ENCODE measurements at regions not wholly inside any gene's neighbourhood (a gene's known extent, or its start where the extent isn't known, plus 50 kb on each side); places are given as distances from the start of the nearest gene placed in this dataset.

GRCh38 chr6:112833581-112834131 lies 486.5 kb downstream of the RFPL4B start:
- DNase-seq (ENCODE audit: low read depth), result no peak
- no peak overlapping the region for H3K4me3 ChIP-seq (ENCODE audit: low read depth, low read length)
- TF ChIP-seq CTCF (IDR thresholded peaks at IDR 0.05; ENCODE audit: insufficient read depth, low read depth, low read length, missing control alignments), result no peak

- TF ChIP-seq CTCF (IDR thresholded peaks at IDR 0.05; ENCODE audit: insufficient read depth, low read depth, low read length, missing control alignments), result no peak
- no peak for DNase-seq (ENCODE audit: low read depth)
- no peak overlapping the region for H3K4me3 ChIP-seq (ENCODE audit: low read depth, low read length)
Measured at GRCh38 chr6:112835078-112835477, 487.9 kb downstream of the RFPL4B start.

GRCh38 chr6:112839525-112839961 lies 492.4 kb downstream of the RFPL4B start:
- no peak for DNase-seq (ENCODE audit: low read depth)
- TF ChIP-seq CTCF (IDR thresholded peaks at IDR 0.05; ENCODE audit: insufficient read depth, low read depth, low read length, missing control alignments), result no peak
- H3K4me3 ChIP-seq (ENCODE audit: low read depth, low read length), result no peak overlapping the region

GRCh38 chr6:112841553-112842329 lies 494.6 kb downstream of the RFPL4B start:
- no peak overlapping the region for H3K4me3 ChIP-seq (ENCODE audit: low read depth, low read length)
- peak; percentile 39 for DNase-seq (ENCODE audit: low read depth)
- TF ChIP-seq CTCF (IDR thresholded peaks at IDR 0.05; ENCODE audit: insufficient read depth, low read depth, low read length, missing control alignments), result no peak

- no peak for TF ChIP-seq CTCF (IDR thresholded peaks at IDR 0.05; ENCODE audit: insufficient read depth, low read depth, low read length, missing control alignments)
- peak; percentile 27 for DNase-seq (ENCODE audit: low read depth)
- no peak overlapping the region for H3K4me3 ChIP-seq (ENCODE audit: low read depth, low read length)
Measured at GRCh38 chr6:112842330-112842685, 495.2 kb downstream of the RFPL4B start.

GRCh38 chr6:112846681-112847080 lies 499.6 kb downstream of the RFPL4B start:
- no peak for TF ChIP-seq CTCF (IDR thresholded peaks at IDR 0.05; ENCODE audit: insufficient read depth, low read depth, low read length, missing control alignments)
- no peak for DNase-seq (ENCODE audit: low read depth)
- no peak overlapping the region for H3K4me3 ChIP-seq (ENCODE audit: low read depth, low read length)

All from GM12865 (cell line).